GM12872 (cell line): ENCODE measurements at regions not wholly inside any gene's neighbourhood (a gene's known extent, or its start where the extent isn't known, plus 50 kb on each side); places are given as distances from the start of the nearest gene placed in this dataset.

Experiments
- CTCF ChIP-seq: IDR thresholded peaks from 3 replicates; pipeline ENCODE4 v1.5.1; 2011; ENCODE audit warnings: low read depth, mild to moderate bottlenecking, low read length, moderate library complexity; ENCODE audit not compliant: insufficient read depth

DNA sequence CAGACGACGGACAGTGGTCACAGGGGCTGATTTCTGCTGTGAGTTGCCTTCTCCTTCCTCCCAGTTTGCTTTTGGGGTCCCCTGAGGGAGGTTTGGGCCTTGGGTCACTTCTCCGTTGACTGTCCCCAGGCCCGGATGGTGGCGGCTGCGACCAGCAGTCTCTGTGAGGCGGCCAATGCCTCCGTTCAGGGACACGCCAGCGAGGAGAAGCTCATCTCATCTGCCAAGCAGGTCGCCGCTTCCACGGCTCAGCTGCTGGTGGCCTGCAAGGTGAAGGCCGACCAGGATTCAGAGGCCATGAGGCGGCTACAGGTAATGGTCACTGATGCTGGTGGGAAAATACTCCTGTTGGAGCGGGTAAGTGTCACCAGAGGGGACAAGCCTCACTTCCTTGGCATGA, 206.8 kb upstream of the TPM1 start:
- no peak for TF ChIP-seq CTCF

DNA sequence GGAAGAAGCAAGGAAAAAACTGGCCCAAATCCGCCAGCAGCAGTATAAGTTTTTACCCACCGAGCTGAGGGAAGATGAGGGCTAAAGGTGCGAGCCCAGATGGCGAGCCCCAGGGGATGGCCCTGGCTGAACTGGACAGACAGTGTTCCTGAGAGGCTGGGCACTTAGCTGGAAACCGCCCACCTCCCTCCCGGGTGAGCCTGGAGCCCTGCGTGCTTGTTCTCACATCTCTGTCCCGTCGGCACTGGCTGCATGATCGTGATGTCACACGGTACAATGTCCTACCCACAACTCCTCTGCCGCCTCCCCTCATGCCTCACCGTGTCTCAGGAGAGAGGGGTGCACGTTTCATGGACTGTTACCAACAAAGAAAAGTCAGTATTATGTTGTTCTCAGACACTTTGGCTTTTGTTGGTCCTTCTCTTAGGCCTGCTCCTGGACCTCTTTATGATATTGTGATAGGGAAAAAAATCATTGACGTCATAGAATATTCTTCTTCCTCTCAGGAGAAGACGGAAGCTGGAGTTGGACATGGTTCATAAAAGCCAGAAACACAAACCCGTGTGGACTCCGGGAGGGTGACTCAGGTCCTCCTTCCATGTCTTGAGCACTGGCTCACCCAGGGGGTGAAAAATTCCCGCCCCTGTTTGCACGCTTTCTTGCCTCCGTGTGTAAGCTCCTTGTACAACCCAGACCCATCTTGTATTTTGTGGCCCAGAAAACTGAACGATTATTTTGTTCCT, 201.8 kb upstream of the TPM1 start:
- no peak for TF ChIP-seq CTCF

DNA sequence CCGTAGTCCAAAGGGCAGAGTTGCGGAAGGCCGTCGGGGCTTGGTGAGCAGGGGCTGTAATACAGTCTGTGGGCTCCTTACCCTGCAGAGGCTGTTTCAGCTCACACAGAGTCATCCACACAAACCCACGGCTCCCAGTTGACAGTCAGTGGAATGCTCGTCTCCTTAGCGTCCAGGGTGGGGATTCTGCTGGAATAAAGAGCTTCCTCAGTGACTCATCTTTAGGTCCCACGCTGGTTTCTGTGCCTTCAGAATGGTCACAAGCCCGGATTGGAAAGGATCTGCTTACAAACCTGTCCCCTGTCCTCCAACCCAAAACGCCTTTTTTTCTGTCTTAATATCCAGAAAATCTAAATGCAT, 201.3 kb upstream of the TPM1 start:
- TF ChIP-seq CTCF: no peak

- TF ChIP-seq CTCF: no peak
These were observed 200.5 kb upstream of the TPM1 start for GRCh38 chr15:62841891-62842559.

DNA sequence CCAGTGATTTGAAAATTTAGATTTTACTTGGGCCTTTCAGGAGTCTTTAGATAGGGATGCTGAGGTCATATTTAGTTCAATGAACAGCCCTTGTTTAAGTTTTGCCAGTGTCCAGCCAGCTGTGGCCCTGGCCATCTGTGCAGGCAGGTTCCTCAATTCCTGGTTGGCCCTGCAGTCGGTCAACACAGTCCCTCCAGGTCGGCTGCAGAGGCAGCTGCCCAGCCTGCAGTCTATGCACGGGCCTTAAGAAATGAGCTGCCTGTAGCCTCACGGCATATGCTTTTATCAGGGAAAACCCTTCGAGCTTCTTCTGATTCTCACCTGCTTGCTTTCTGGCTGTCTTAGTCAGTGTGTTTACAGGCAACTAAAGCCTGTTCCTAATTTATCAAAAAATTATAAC, 199.2 kb upstream of the TPM1 start:
- no peak for TF ChIP-seq CTCF

DNA sequence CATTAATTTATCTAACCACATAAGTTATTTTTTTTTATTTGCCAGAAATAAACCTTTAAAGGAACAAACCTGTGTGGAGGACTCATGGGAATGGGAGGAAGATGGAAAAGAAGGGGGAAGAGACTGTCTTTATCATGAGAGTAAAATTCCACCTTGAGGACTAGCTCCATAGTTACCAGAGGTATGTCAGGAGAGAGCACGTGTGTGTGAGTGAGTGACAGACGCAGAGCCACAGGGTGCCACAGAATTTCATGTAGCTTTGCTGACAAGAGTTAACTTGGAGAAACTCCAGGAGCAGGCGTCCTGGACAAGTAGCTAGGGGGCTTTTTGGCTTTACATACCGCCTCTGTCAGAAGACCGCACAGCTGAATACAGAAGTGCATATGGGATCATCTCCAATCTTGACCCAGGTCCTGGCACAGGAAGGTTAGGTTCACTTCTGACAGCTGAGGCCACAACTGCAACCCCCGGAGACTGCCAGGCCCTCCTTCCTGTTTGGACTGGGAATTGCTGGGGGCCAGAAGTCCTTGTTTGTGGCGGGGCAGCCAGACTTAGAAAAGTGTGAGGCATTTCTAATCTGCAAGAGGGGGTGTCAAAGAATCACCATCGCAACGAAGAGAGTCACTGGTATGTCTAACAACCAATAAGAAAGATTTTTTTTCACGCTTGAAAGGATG, 197.8 kb upstream of the TPM1 start:
- no peak for TF ChIP-seq CTCF

DNA sequence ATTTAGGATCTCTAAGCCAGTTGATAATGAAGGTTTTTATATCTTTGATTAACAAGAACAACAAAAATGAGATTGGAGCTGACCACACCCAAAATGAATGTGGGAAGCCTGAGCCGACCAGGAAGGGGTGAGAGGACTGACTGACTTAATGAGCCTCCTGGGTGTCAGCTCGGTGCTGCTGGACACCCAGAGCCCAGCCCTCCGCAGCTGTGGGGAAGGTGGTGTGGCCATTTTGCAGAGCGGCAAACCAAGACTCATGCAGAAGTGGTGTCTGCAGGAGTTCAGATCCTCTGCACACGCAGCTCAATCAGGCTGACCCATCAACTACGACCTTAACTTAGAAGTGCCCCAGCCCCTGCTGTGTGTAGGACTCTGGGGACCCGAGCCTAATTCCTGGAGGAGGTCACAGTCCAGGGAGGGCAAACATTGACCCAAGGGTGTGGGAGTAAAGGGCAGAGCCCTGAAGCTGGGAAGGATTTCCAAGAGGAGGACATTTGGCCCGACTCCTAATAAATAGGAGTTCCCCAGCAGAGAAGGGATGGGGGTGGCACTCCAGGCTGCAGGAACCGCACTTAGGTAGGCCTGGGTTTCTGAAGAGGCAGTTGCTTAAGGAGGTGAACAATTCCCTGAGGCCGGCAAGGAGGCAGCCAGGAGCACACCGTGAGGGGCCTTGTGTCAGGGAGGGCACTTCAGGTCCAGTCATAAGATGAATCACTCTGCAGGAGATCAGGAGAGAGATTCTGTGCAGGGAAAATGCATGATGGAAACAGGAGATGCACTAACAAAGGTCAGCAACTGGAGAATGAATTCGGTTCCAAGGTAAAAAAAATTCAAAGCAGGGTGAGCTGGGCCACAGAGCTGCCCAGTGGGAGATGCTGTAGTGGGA, 197.1 kb upstream of the TPM1 start:
- TF ChIP-seq CTCF: no peak
